Activated T-helper 1 cell treated with anti-CD3 and anti-CD28 coated beads, Interleukin-12 subunit alpha, Interleukin-12 subunit beta, Interleukin-2, Interleukin-4 antibody, amounts not matched to agents 30 ng/mL and 10 ng/mL and 1 ng/mL, durations not matched to agents 14 hours and 24 hours and 36 hours (primary cell): ENCODE measurements at regions not wholly inside any gene's neighbourhood (a gene's known extent, or its start where the extent isn't known, plus 50 kb on each side); places are given as distances from the start of the nearest gene placed in this dataset.

Experiments
- DNase-seq: peaks from one replicate; pipeline ENCODE4 v3.0.0; 2021; ENCODE audit warnings: low spot score
- H3K27ac Mint-ChIP-seq: one replicate; pipeline ENCODE4 v1.8.0; 2021; ENCODE audit warnings: mild to moderate bottlenecking, mixed read lengths
- H3K27me3 Mint-ChIP-seq: one replicate; pipeline ENCODE4 v1.8.0; 2022; ENCODE audit warnings: mild to moderate bottlenecking, moderate library complexity, mixed read lengths; ENCODE audit not compliant: insufficient read depth
- H3K36me3 Mint-ChIP-seq: one replicate; pipeline ENCODE4 v1.8.0; 2021; ENCODE audit warnings: low read depth, mixed read lengths
- H3K4me1 Mint-ChIP-seq: one replicate; pipeline ENCODE4 v1.8.0; 2021; ENCODE audit warnings: low read depth, mixed read lengths
- H3K4me3 Mint-ChIP-seq: one replicate; pipeline ENCODE4 v1.8.0; 2021; ENCODE audit warnings: mild to moderate bottlenecking, moderate library complexity, mixed read lengths
- H3K9me3 Mint-ChIP-seq: one replicate; pipeline ENCODE4 v1.8.0; 2021; ENCODE audit warnings: mixed read lengths
- intact Hi-C: fragments of 100-400 bp; cut with micrococcal nuclease; formaldehyde crosslinking; loops from one replicate; pipeline ENCODE4 v1.15.1; 2024

DNA sequence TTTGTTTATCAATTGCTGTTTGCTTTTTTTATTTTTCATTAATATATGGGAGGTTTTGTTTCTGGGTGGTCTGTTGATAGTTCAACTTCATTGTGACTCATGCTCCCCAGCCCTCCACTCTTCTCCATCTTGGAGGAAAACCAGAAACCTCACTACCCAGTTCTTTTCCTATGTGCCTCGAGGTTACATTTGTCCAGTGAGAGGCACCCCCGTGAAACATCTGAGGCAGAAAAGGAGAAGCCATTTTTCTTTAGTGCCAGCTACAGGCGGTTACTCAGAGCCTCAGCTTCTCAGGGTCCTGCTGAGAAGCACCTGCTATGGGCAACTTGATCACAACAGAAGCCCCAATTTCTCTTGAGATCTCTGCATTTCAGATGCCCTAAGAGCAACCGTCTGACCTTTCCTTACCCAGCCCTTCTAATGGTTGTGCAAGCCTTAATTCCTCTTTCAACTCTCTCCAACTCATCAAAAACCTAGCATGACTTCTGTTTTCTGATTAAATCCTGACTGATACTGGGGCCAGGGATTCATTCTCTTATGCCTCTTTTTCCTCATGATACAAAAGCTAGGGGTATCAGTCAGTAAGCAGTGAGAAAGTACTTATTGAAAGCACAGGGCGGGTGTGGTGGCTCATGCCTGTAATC is 144.6 kb downstream of the ELOVL4 start:
- Mint-ChIP-seq H3K4me3 (no peak overlapping the region), H3K9me3 (peaks cover 3% of the 10 kb centered on the region), H3K27ac (no peak overlapping the region), H3K36me3 (no peaks in the 10 kb centered on the region), H3K27me3 (no peaks in the 10 kb centered on the region), H3K4me1 (peaks cover 6% of the 10 kb centered on the region)
- no peak for DNase-seq
- intact Hi-C loops, result no loop called here

DNA sequence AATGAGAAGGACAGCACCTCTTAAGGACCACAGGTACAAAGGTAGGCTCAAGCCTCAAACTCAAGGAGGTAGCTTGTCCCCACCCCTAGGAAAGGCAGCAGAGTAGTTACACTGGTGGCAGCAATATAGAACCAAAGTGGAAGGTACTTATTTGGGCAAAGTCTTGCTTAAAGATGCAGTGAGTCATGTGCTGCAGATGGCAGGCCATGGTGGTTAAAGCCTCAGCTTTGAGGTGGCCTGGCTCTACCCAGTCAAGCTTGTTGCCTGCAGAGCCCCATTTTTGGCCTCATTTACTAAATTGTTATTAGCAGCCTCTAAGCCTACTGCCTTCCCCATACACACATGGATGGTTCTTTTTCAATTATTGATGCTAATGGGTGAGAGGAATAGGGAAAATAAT is 146.0 kb downstream of the ELOVL4 start:
- Mint-ChIP-seq H3K9me3 (no peaks in the 10 kb centered on the region), H3K36me3 (no peaks in the 10 kb centered on the region)

DNA sequence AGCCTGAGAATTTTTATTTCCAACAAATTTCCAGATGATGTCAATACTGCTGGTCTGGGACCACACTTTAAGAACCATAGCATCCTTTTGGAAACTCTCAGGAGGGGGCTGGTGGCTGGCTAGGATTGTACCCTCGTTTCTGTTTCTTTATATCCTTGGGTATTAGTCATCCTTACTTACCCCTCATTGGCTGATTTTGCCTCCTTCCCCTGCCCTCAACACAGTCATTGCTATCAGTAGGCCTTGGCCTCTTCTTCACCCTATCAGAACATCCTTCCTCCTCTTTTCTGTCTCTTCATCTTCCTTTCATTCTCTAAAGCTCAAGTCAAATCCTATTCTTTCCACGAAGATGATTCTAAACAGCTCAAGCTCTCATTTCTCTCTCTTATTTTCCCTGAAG is 148.5 kb downstream of the ELOVL4 start:
- Mint-ChIP-seq H3K27ac (no peak overlapping the region), H3K27me3 (no peaks in the 10 kb centered on the region), H3K4me1 (no peaks in the 10 kb centered on the region), H3K4me3 (no peak overlapping the region), H3K9me3 (no peaks in the 10 kb centered on the region), H3K36me3 (no peaks in the 10 kb centered on the region)
- no peak for DNase-seq
- intact Hi-C loops, result no loop called here

More for the DNA sequence above, 146.0 kb downstream of the ELOVL4 start:
- Mint-ChIP-seq H3K27ac (no peak overlapping the region), H3K27me3 (no peaks in the 10 kb centered on the region), H3K4me3 (no peak overlapping the region), H3K4me1 (peaks cover 6% of the 10 kb centered on the region)
- DNase-seq, result no peak
- intact Hi-C loops, result no loop called here

DNA sequence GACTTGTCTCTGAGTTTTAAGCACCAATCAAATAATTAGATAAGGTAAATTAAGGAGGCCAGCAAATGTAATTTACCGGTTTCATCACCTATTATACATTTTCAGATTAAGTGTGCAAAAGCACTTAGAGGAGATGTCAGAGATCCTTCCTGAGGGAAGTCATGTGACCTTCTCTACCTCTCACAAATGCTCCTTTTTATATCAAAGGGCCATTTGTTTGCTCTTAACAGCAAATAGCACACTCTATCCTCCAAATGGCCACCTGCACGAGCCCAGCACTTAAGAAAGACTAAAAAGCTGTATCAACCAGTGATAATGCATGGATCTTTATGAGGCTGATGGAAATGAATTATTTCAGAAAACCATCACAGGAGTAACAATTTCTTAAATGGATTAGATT is 149.4 kb downstream of the ELOVL4 start:
- Mint-ChIP-seq H3K4me1 (no peaks in the 10 kb centered on the region), H3K27me3 (no peaks in the 10 kb centered on the region), H3K4me3 (no peak overlapping the region), H3K9me3 (no peaks in the 10 kb centered on the region), H3K36me3 (no peaks in the 10 kb centered on the region), H3K27ac (no peak overlapping the region)
- DNase-seq, result no peak
- intact Hi-C loops, result no loop called here

DNA sequence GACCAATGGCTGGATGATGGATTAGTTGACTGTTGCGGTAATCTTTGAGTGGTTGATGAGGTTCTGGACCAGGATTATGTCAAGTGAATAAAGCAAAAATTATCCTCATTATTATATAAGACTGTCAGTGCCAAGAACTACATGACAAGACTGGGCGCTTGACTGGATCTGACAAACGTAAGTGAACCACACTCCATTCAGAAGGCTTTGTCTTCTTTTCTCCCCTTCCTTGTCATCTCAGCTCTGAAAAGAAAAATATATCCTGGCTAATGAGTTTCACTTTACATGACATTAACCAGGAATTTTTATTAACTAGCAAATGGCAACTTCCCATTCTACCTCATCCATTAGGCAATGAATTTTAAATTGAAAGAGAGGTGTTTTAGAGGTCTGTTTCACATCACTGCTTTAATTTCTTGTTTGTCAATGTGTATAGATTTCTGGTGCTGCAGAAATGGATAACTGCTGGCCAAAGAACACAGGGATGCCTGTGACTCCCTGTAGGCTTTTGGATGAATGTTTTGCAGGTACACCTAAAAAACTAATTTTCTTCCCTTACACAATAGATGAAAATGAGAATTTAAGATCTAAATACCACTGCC is 150.1 kb downstream of the ELOVL4 start:
- H3K27me3 Mint-ChIP-seq, result no peaks in the 10 kb centered on the region
- no peaks in the 10 kb centered on the region for H3K36me3 Mint-ChIP-seq
- H3K4me3 Mint-ChIP-seq, result no peak overlapping the region
- intact Hi-C loops, result no loop called here
- no peaks in the 10 kb centered on the region for H3K4me1 Mint-ChIP-seq
- H3K9me3 Mint-ChIP-seq, result no peaks in the 10 kb centered on the region
- H3K27ac Mint-ChIP-seq, result no peak overlapping the region
- DNase-seq, result no peak

DNA sequence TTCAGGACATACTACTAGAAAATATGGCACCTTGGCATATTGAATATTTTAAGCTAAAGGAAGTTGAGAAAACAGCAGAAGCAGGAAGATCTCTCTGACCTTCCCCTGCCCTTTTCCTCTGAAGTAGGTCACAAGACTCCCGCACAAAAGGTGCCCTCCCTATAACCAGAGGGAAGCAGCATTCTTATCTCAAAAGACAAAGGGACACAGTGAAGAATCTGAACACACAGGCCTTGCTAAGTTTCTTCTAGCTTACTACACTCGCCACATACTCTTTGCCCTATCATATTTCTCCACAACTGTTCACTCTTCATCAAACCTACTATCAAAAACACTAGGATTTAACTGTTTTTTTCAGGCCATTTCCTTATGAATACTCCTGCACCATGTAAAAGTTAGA is 151.2 kb downstream of the ELOVL4 start:
- no peaks in the 10 kb centered on the region for H3K4me1 Mint-ChIP-seq
- no peak overlapping the region for H3K27ac Mint-ChIP-seq
- H3K27me3 Mint-ChIP-seq, result peaks cover 3% of the 10 kb centered on the region
- no peaks in the 10 kb centered on the region for H3K36me3 Mint-ChIP-seq
- no peak for DNase-seq
- intact Hi-C loops, result no loop called here
- H3K9me3 Mint-ChIP-seq, result no peaks in the 10 kb centered on the region
- H3K4me3 Mint-ChIP-seq, result no peak overlapping the region

DNA sequence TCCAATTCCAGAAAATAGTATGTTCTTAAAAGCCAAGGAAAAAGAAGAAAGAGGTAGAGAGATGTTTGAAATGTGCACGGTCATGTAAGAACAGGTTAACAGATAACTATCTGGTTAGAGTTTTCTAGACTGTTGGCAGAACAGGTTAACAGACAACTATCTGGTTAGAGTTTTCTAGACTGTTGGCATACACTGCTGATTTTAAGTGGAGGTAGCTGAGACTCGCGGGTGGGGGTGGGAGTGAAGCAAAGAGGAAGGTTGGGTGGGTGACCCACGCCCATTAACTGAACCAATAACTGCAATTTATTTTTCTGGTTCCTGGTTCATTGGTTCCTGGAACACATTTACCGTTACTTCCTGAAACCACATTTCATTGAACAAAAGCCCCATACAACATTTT is 157.5 kb downstream of the ELOVL4 start:
- H3K27me3 Mint-ChIP-seq, result peaks cover 14% of the 10 kb centered on the region
- no peak overlapping the region for H3K4me3 Mint-ChIP-seq
- H3K4me1 Mint-ChIP-seq, result no peaks in the 10 kb centered on the region
- H3K27ac Mint-ChIP-seq, result no peak overlapping the region
- no peak for DNase-seq
- no peaks in the 10 kb centered on the region for H3K9me3 Mint-ChIP-seq
- intact Hi-C loops, result no loop called here
- H3K36me3 Mint-ChIP-seq, result no peaks in the 10 kb centered on the region

DNA sequence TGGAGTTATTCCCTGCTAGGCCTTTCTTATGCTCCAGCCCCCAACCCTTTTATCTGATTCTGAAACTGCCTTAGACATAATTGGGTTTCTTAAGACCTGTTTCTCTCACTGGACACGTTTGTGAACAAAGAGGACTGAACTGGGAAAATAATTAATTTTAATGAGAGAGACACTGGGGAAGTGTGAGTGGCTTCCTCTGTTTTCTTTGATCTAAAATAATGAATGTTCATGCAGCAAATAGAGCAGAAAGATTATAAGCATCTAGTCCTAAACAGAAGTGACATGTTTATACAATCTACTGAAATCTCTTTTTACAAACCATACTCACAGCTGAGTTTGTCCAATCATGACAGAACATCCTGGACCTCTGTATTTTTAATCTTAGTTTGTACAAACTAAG is 157.6 kb downstream of the SH3BGRL2 start:
- intact Hi-C loops, result no loop called here
- Mint-ChIP-seq H3K9me3 (no peaks in the 10 kb centered on the region), H3K4me1 (no peaks in the 10 kb centered on the region), H3K36me3 (no peaks in the 10 kb centered on the region), H3K27ac (no peak overlapping the region), H3K4me3 (no peak overlapping the region), H3K27me3 (peaks cover 18% of the 10 kb centered on the region)
- DNase-seq, result no peak

DNA sequence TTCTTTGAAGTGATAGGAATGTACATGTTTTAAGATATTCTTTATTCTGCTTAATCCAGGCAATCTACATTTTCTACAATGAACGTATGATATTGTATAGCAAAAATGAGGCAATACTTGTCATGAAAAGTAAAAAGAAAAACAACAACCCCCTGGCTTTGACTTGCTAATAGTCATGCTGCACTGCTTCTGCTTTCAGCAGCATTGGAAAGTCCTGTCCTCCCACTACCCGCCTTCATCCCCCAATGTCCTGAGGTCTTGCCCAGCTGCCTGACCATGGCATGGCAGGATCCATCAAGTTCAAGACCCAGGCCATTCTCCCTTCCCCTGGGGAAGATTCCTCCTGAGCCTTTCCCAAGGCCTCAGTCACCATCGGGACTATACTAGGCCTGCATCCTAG is 156.5 kb downstream of the SH3BGRL2 start:
- Mint-ChIP-seq H3K27ac (no peak overlapping the region), H3K27me3 (peaks cover 18% of the 10 kb centered on the region), H3K9me3 (no peaks in the 10 kb centered on the region), H3K36me3 (no peaks in the 10 kb centered on the region), H3K4me1 (no peaks in the 10 kb centered on the region), H3K4me3 (no peak overlapping the region)
- DNase-seq, result no peak
- intact Hi-C loops, result no loop called here

DNA sequence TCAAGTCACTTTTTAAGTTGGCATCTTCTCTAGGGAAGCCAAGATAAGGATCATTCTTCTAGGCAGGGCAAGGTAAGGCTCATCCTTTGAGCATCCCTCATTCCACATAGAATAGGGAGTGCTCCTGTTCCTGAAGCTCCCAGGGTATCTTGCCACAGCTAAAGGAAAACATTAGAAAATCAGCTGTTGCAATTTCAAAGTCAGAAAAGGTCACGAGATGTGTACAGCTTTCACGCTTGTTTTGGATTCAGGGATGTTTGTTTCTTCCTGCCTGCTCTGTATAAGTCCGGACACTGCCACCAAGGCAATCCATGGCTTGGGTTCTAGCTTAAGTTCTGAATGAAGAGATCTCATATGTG is 153.2 kb downstream of the SH3BGRL2 start:
- no peaks in the 10 kb centered on the region for H3K9me3 Mint-ChIP-seq
- H3K27me3 Mint-ChIP-seq, result peaks cover 9% of the 10 kb centered on the region
- no peak for DNase-seq
- no peak overlapping the region for H3K4me3 Mint-ChIP-seq
- intact Hi-C loops, result no loop called here
- H3K4me1 Mint-ChIP-seq, result no peaks in the 10 kb centered on the region
- H3K27ac Mint-ChIP-seq, result no peak overlapping the region
- no peaks in the 10 kb centered on the region for H3K36me3 Mint-ChIP-seq

DNA sequence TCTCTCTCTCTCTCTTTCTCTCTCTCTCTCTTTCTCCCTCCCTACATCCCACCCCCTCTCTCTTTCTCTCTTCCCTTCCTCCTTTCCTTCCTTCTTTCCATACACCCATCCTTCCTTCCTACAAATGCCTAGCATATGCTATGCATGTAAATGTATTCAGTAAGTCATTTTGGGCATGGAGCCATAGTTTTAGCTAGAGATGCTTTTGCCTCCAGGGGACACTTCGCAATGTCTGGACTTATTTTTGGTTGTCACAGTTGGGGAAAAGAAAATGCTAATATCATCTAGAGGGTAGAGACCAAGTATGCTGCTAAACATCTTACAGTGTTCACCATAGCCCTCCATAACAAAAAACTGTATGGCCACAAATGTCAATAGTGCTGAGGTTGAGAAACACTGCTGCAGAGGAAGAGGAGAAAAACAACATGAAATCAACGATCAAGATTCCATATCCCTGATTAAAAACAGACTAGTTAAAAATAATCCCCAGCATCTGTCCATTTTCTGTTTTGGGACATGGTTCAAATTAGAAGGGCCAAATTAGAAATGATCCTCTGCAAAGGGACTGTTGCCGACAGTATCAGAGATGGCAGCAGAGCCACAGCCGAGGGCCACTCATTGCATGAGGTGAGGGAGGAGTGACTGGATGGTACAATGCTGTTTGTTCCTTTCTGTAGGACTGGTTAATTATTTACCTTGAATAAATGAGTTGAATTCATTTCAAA is 152.7 kb downstream of the SH3BGRL2 start:
- intact Hi-C loops, result no loop called here
- H3K9me3 Mint-ChIP-seq, result no peaks in the 10 kb centered on the region

DNA sequence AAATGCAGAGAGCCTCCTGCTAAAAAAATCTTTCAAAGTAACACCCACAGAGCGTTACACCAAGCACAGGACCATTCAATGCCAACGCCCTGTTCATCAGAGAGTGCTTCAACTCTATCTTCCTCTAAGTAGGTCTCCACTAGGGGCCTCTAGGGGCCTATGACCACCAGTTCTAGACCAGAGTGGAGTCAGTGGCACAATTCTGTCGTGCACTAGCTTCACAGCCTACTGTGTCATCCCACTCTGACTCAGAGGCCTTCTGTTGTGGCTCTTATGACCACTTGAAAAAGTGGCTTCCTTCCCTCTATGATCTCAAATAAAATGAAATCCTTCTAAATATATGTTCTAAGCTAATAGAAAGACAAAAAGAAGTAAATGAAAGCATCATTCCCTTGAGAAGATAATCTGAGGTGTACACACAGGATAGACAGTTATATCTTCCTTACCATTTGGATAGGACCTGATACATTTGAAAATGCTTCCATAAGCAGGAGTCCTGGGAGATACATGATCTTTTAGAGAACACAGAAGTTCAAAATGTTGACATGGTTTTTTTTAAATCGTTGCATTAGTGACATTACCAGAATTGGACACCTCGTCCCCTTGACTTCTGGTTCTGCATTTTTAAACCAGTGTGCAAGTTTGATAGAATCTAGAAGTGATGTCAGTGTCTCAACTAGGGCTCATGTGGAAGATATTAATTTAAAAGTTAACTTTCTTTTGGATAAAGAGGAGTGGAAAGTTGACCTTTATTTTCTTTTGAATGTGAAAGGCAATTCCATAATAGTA is 151.9 kb downstream of the SH3BGRL2 start:
- Mint-ChIP-seq H3K9me3 (no peaks in the 10 kb centered on the region), H3K27me3 (peaks cover 9% of the 10 kb centered on the region), H3K4me1 (peaks cover 2% of the 10 kb centered on the region), H3K4me3 (no peak overlapping the region), H3K36me3 (no peaks in the 10 kb centered on the region), H3K27ac (no peak overlapping the region)
- DNase-seq, result no peak
- intact Hi-C loops, result no loop called here

More for the DNA sequence above, 152.7 kb downstream of the SH3BGRL2 start:
- H3K36me3 Mint-ChIP-seq, result no peaks in the 10 kb centered on the region
- H3K27ac Mint-ChIP-seq, result no peak overlapping the region
- H3K4me3 Mint-ChIP-seq, result no peak overlapping the region
- peaks cover 9% of the 10 kb centered on the region for H3K27me3 Mint-ChIP-seq
- H3K4me1 Mint-ChIP-seq, result no peaks in the 10 kb centered on the region
- no peak for DNase-seq

DNA sequence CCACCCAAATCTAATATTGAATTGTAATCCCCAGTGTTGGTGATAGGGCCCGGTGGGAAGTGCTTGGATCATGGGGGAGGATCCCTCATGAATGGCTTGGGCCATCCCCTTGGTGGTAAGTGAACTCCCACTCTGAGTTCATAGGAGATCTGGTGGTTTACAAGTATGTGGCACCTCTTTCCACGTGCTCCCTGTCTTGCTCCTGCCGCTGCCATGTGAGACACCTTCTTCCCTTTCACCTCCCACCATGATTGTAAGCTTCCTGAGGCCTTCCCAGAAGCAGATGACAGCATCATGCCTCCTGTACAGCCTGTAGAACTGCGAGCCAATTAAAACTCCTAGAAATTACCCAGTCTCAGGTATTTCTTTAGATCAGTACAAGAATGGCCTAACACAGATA is 150.8 kb downstream of the SH3BGRL2 start:
- peaks cover 10% of the 10 kb centered on the region for H3K4me1 Mint-ChIP-seq
- DNase-seq, result no peak
- H3K9me3 Mint-ChIP-seq, result no peaks in the 10 kb centered on the region
- H3K4me3 Mint-ChIP-seq, result no peak overlapping the region
- H3K27ac Mint-ChIP-seq, result no peak overlapping the region
- peaks cover 9% of the 10 kb centered on the region for H3K27me3 Mint-ChIP-seq
- intact Hi-C loops, result no loop called here
- H3K36me3 Mint-ChIP-seq, result no peaks in the 10 kb centered on the region
